ENCODE measurements at regions not wholly inside any gene's neighbourhood (a gene's known extent, or its start where the extent isn't known, plus 50 kb on each side); places are given as distances from the start of the nearest gene placed in this dataset.

DNA sequence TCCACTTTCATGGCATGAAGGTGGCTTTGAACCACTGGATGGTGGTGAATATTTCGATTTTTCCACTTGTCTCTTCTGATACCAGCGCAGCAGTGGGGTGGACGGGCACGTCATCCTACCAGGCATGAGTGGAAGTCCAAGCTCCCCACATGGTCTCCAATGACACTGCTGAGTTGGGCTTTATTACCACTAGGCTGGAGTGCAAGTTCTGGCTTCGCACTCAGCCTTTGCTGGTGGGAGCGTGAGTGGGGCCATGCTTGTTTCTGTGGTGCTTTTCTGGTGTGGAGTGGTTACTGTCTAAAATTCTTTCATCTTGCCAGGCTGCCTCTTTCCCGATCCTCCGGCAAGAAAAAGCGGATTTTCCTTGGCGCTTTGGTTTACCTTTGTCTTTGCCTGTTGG, 70.1 kb upstream of the SDK1 start:
- CTCF ChIA-PET: no interaction called here
- no peak for DNase-seq (ENCODE audit: extremely low spot score)
- POLR2A ChIA-PET: no interaction called here
- TF ChIP-seq SP1 (IDR thresholded peaks at IDR 0.05) (no peak), FOXA1 (IDR thresholded peaks at IDR 0.05) (no peak), HDGF (IDR thresholded peaks at IDR 0.05; ENCODE audit: borderline replicate concordance) (no peak), L3MBTL2 (conservative IDR thresholded peaks at IDR 0.05) (no peak), NFRKB (IDR thresholded peaks at IDR 0.05) (no peak), ZNF384 (IDR thresholded peaks at IDR 0.05) (no peak), ELF4 (IDR thresholded peaks at IDR 0.05) (no peak), ARNT (IDR thresholded peaks at IDR 0.05) (no peak)
- TF ChIP-seq, protein P1, sequence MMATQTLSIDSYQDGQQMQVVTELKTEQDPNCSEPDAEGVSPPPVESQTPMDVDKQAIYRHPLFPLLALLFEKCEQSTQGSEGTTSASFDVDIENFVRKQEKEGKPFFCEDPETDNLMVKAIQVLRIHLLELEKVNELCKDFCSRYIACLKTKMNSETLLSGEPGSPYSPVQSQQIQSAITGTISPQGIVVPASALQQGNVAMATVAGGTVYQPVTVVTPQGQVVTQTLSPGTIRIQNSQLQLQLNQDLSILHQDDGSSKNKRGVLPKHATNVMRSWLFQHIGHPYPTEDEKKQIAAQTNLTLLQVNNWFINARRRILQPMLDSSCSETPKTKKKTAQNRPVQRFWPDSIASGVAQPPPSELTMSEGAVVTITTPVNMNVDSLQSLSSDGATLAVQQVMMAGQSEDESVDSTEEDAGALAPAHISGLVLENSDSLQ (IDR thresholded peaks at IDR 0.05): no peak

DNA sequence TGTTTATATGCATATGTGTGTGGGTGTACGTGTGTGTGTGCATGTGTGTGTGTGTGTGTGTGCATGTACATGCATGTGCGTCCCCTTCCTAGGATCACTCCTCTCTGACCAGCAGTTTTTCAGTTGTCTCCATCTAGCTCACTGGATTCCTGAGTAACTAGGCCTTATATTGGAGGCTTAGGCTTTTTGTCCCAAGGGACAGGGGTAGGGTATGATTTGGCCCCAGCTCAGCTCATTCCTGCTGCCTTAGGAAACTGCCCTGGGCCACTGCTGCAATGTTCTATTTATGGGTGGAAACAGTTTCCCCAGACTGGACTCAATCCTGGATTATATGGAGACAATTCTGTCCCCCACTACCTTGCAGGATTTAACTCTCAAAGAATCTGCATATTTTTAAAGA, 68.8 kb upstream of the SDK1 start:
- DNase-seq (ENCODE audit: extremely low spot score): no peak
- ChIA-PET CTCF (no interaction called here), POLR2A (no interaction called here)
- TF ChIP-seq ARNT (IDR thresholded peaks at IDR 0.05) (no peak), SP1 (IDR thresholded peaks at IDR 0.05) (no peak), FOXM1 (IDR thresholded peaks at IDR 0.05; ENCODE audit: borderline replicate concordance) (no peak), FOXA1 (IDR thresholded peaks at IDR 0.05) (no peak), ZNF384 (IDR thresholded peaks at IDR 0.05) (no peak), CTBP1 (IDR thresholded peaks at IDR 0.05; ENCODE audit: borderline replicate concordance) (no peak), LEF1 (IDR thresholded peaks at IDR 0.05; ENCODE audit: borderline replicate concordance) (no peak), L3MBTL2 (conservative IDR thresholded peaks at IDR 0.05) (no peak), ELF4 (IDR thresholded peaks at IDR 0.05) (no peak), SUZ12 (IDR thresholded peaks at IDR 0.05) (no peak), NFRKB (IDR thresholded peaks at IDR 0.05) (no peak), HDGF (IDR thresholded peaks at IDR 0.05; ENCODE audit: borderline replicate concordance) (no peak), TARDBP (IDR thresholded peaks at IDR 0.05) (no peak), BHLHE40 (IDR thresholded peaks at IDR 0.05; ENCODE audit: borderline replicate concordance) (no peak)
- TF ChIP-seq, protein P1 (IDR thresholded peaks at IDR 0.05): no peak

DNA sequence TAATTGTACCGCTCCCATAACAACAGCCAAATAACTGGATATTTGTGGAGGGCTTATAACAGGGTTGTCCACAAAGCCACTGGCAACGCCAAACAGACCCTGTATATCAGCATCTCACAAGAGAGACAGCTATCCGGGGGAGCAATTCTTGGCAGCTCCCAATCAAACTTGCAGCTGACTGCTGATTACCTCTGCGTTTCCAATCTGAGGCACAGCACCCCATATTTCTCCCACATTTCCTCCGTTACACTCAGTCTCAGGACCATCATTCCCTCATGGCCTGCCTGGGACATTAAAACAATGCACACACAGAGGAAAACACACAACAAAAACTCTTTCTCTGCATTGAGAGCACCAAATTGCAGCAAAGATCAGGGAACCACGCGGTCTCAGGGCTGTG, 67.8 kb upstream of the SDK1 start:
- ChIA-PET POLR2A (no interaction called here), CTCF (interaction anchor here (0.6 kb wide), 1 partner anchor 1114 kb away, joined by 3 read pairs; no protein-coding TSS in a partner anchor)
- TF ChIP-seq ZNF384 (IDR thresholded peaks at IDR 0.05): no peak
- no peak for TF ChIP-seq TARDBP (IDR thresholded peaks at IDR 0.05)
- no peak for TF ChIP-seq ARNT (IDR thresholded peaks at IDR 0.05)
- TF ChIP-seq SP1 (IDR thresholded peaks at IDR 0.05): no peak
- no peak for DNase-seq (ENCODE audit: extremely low spot score)

DNA sequence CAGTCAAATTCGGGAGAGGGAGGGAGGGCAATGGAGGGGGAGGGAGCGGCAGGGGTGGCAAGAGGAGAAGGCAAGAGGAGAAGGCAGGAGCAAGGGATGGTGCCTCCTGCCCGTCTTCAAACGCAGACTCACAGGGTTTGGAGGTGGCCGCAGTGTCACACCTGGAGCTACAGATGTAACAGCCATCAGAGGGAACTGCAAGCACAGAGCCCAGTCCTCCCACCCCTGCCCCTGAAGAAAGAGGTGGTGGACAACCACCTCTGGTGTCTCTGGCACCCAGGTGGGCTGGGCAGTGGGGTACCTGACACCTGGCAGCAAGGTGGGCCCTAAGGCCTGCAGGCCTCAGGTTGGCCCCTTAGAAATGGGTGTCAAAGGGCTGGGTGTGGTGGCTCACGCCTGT, 67.0 kb upstream of the SDK1 start:
- POLR2A ChIA-PET: no interaction called here
- DNase-seq (ENCODE audit: extremely low spot score): no peak
- TF ChIP-seq, protein P1 (IDR thresholded peaks at IDR 0.05): no peak
- TF ChIP-seq NFRKB (IDR thresholded peaks at IDR 0.05): no peak
- no peak for TF ChIP-seq ARNT (IDR thresholded peaks at IDR 0.05)
- no peak for TF ChIP-seq SP1 (IDR thresholded peaks at IDR 0.05)
- no peak for TF ChIP-seq L3MBTL2 (conservative IDR thresholded peaks at IDR 0.05)
- no peak for TF ChIP-seq CTBP1 (IDR thresholded peaks at IDR 0.05; ENCODE audit: borderline replicate concordance)
- TF ChIP-seq ELF4 (IDR thresholded peaks at IDR 0.05): no peak
- TF ChIP-seq FOXA1 (IDR thresholded peaks at IDR 0.05): no peak
- TF ChIP-seq BHLHE40 (IDR thresholded peaks at IDR 0.05; ENCODE audit: borderline replicate concordance): no peak
- no peak for TF ChIP-seq ZNF384 (IDR thresholded peaks at IDR 0.05)
- no peak for TF ChIP-seq TARDBP (IDR thresholded peaks at IDR 0.05)
- TF ChIP-seq LEF1 (IDR thresholded peaks at IDR 0.05; ENCODE audit: borderline replicate concordance): no peak
- no peak for TF ChIP-seq FOXM1 (IDR thresholded peaks at IDR 0.05; ENCODE audit: borderline replicate concordance)
- no peak for TF ChIP-seq FOXK2 (IDR thresholded peaks at IDR 0.05)
- no peak for TF ChIP-seq SUZ12 (IDR thresholded peaks at IDR 0.05)
- TF ChIP-seq HDGF (IDR thresholded peaks at IDR 0.05; ENCODE audit: borderline replicate concordance): no peak
- CTCF ChIA-PET: no interaction called here

DNA sequence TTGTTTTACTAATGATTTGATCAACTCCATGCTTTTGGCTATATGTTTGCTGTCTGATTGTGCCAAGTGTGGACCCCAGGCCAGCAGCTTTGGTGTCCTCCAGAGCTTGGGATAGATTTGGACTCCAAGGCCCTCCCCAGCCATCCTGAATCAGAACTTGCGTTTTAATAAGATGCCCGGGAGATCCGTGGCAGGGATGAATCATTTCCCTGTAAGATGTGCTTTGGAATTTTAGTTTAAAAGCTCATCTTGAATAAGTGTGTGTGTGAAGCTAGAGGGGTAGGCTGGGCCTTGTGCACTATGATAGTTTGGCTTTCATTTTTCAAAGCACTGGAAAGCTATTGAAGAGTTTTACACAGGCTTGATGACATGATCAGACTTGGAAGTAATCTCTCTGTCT, 66.2 kb upstream of the SDK1 start:
- no peak for DNase-seq (ENCODE audit: extremely low spot score)
- TF ChIP-seq ZNF384 (IDR thresholded peaks at IDR 0.05) (no peak), FOXK2 (IDR thresholded peaks at IDR 0.05) (no peak), NFRKB (IDR thresholded peaks at IDR 0.05) (no peak), L3MBTL2 (conservative IDR thresholded peaks at IDR 0.05) (no peak), TARDBP (IDR thresholded peaks at IDR 0.05) (no peak), HDGF (IDR thresholded peaks at IDR 0.05; ENCODE audit: borderline replicate concordance) (no peak), LEF1 (IDR thresholded peaks at IDR 0.05; ENCODE audit: borderline replicate concordance) (no peak), FOXM1 (IDR thresholded peaks at IDR 0.05; ENCODE audit: borderline replicate concordance) (no peak)
- TF ChIP-seq, protein P1 (IDR thresholded peaks at IDR 0.05): no peak
- CTCF ChIA-PET: no interaction called here
- POLR2A ChIA-PET: no interaction called here

DNA sequence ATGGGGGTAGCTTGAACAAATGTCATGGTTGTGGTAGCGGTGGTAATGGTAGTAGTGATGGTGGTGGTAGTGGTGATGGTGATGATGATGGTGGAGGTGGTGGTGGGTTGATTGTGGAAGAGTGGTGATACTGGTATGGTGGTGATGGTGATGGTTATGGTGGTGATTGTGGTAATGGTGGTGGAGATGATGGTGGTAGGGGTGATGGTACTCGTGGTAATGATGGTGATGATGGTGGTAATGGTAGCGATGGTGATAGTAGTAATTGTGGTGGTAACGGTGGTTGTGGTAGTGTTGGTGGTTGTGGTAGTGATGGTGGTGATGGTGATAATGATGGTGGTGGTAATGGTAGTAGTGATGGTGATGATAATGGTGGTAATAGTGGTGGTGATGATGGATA, 65.7 kb upstream of the SDK1 start:
- POLR2A ChIA-PET: no interaction called here
- DNase-seq (ENCODE audit: extremely low spot score): no peak
- TF ChIP-seq ELF4 (IDR thresholded peaks at IDR 0.05): no peak
- TF ChIP-seq NFRKB (IDR thresholded peaks at IDR 0.05): no peak
- no peak for TF ChIP-seq SP1 (IDR thresholded peaks at IDR 0.05)
- no peak for TF ChIP-seq L3MBTL2 (conservative IDR thresholded peaks at IDR 0.05)
- TF ChIP-seq, protein P1 (IDR thresholded peaks at IDR 0.05): no peak
- CTCF ChIA-PET: no interaction called here

Data from HEK293T (cell line).